ENCODE measurements at regions not wholly inside any gene's neighbourhood (a gene's known extent, or its start where the extent isn't known, plus 50 kb on each side); places are given as distances from the start of the nearest gene placed in this dataset.

DNA sequence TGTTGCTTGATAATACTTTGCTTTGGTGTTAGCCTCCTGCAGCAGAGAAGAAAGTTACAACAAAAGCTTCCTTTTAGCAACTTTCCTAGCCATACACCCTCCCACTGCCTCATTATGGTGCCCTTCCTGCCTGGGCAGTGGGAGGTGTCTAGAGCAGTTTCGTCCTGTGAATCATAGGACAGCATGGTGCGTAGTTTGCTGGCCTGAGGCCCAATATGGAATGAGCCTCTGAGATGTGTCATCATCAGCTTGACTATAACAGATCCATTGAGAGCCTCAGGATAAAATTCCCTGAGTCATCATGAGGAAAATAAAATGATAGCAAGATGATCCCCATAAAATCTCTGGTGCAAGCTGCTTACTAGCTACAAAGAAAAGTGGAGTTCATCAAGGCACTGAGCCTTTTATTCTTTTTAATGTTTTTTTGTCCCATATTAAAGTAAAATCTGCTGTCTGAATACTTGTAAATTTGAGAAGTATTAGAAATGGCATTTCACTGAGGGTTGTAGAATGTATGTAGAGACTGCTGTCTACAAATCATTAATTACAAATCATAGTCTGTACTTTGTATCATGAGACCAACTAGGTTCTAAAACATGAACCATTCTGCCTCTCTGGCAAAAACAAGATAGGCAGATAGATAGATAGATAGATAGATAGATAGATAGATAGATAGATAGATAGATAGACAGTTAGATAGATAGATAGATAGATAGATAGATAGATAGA lies 303.0 kb upstream of the PDE4D start:
- TF ChIP-seq ZNF112 (tag by site-specific recombination; IDR thresholded peaks at IDR 0.05) = no peak
- no peak for TF ChIP-seq ZNF350 (tag by site-specific recombination; IDR thresholded peaks at IDR 0.05)
- no peak for TF ChIP-seq ZFP3 (tag by site-specific recombination; IDR thresholded peaks at IDR 0.05; ENCODE audit: low read depth)
